ENCODE measurements at regions not wholly inside any gene's neighbourhood (a gene's known extent, or its start where the extent isn't known, plus 50 kb on each side); places are given as distances from the start of the nearest gene placed in this dataset.
"Not testable (repeated sequence)": the region's sequence is repeated elsewhere in the genome, so short reads cannot be mapped to it uniquely, and the experiment has no call there.

DNA sequence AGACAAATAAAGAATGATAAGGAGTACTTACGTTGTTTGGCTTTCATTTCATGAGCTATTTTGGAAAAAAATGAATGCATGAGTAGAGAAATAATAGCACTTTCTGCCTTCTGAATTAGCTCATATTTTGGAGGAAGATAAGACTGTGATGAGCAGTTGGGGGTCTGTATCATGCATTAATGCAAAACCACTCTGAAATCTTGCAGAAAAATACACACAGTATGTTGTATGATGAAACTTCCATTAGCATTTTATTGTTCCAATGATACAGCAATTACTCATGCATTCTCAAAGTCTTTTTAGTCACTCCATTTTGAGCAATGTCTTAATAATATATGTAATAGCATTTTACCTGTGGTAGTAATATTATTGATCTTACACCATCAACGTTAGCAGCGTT is 571.0 kb downstream of the CDH8 start:
- no peak for DNase-seq (ENCODE audit: low read depth, low spot score)
- H3K4me3 ChIP-seq (ENCODE audit: low read length), result no peak overlapping the region

- no peak overlapping the region for H3K4me3 ChIP-seq (ENCODE audit: low read length)
These were observed 576.2 kb downstream of the CDH8 start for GRCh38 chr16:61460020-61460419.

GRCh38 chr16:61435346-61435745 is 600.9 kb downstream of the CDH8 start:
- H3K4me3 ChIP-seq (ENCODE audit: low read length), result no peak overlapping the region
- DNase-seq (ENCODE audit: low read depth, low spot score), result no peak

More at GRCh38 chr16:61460020-61460419, 576.2 kb downstream of the CDH8 start:
- no peak for DNase-seq (ENCODE audit: low read depth, low spot score)

- H3K4me3 ChIP-seq (ENCODE audit: low read length), result no peak overlapping the region
- no peak for DNase-seq (ENCODE audit: low read depth, low spot score)
These were observed 603.8 kb downstream of the CDH8 start for GRCh38 chr16:61432421-61432820.

GRCh38 chr16:61421111-61421510 is 615.1 kb downstream of the CDH8 start:
- DNase-seq (ENCODE audit: low read depth, low spot score), result no peak
- H3K4me3 ChIP-seq (ENCODE audit: low read length), result no peak overlapping the region

GRCh38 chr16:61419791-61420190 is 616.4 kb downstream of the CDH8 start:
- H3K4me3 ChIP-seq (ENCODE audit: low read length), result no peak overlapping the region
- DNase-seq (ENCODE audit: low read depth, low spot score), result no peak

- H3K4me3 ChIP-seq (ENCODE audit: low read length); DNase-seq (ENCODE audit: low read depth, low spot score): not testable (repeated sequence)
These were observed 617.4 kb downstream of the CDH8 start for GRCh38 chr16:61418802-61419201.

- no peak for DNase-seq (ENCODE audit: low read depth, low spot score)
- no peak overlapping the region for H3K4me3 ChIP-seq (ENCODE audit: low read length)
These were observed 621.1 kb downstream of the CDH8 start for GRCh38 chr16:61415126-61415525.

GRCh38 chr16:61413021-61413420 is 623.2 kb downstream of the CDH8 start:
- no peak overlapping the region for H3K4me3 ChIP-seq (ENCODE audit: low read length)
- no peak for DNase-seq (ENCODE audit: low read depth, low spot score)

GRCh38 chr16:61412562-61412961 is 623.7 kb downstream of the CDH8 start:
- no peak overlapping the region for H3K4me3 ChIP-seq (ENCODE audit: low read length)
- DNase-seq (ENCODE audit: low read depth, low spot score), result no peak

DNA sequence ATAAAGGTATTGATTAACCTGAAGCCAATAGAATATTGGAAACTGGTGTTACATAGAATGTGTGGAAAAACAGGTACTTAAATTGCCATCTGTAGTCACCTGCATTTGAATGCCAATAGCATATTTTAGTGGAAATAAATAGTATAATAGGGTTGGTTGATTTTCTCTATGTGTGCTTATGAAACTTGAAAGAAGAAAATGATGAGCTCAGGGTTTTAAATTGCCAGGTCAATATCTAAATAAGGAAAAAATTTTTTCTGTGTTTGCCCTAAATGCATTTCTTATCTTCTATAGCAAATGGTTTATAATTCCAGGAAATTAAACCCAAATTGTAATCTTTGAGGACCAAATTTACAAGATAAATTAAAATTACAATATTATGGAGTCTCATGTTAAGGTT is 626.6 kb downstream of the CDH8 start:
- DNase-seq (ENCODE audit: low read depth, low spot score), result no peak
- H3K4me3 ChIP-seq (ENCODE audit: low read length), result no peak overlapping the region

DNA sequence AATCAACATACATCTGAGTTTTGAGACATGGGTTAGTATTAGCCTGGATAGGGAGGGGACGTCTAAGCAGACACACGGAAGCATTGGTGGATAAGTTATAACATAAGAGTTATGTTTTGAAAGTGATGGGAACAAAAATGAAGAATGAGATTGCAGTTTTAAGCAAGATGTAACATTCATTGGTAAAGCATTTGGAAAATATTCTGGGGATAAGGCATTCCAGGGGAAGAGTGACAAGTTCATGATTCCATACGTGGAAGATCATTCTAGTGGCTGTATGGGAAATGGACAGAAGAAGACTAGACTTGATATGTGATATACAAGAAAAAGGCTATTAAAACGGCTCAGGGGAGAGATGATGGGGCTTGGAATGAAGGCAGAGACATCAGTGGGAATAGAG is 632.9 kb downstream of the CDH8 start:
- DNase-seq (ENCODE audit: low read depth, low spot score), result no peak
- no peak overlapping the region for H3K4me3 ChIP-seq (ENCODE audit: low read length)

- H3K4me3 ChIP-seq (ENCODE audit: low read length), result no peak overlapping the region
- no peak for DNase-seq (ENCODE audit: low read depth, low spot score)
These were observed 644.3 kb downstream of the CDH8 start for GRCh38 chr16:61391896-61392295.

DNA sequence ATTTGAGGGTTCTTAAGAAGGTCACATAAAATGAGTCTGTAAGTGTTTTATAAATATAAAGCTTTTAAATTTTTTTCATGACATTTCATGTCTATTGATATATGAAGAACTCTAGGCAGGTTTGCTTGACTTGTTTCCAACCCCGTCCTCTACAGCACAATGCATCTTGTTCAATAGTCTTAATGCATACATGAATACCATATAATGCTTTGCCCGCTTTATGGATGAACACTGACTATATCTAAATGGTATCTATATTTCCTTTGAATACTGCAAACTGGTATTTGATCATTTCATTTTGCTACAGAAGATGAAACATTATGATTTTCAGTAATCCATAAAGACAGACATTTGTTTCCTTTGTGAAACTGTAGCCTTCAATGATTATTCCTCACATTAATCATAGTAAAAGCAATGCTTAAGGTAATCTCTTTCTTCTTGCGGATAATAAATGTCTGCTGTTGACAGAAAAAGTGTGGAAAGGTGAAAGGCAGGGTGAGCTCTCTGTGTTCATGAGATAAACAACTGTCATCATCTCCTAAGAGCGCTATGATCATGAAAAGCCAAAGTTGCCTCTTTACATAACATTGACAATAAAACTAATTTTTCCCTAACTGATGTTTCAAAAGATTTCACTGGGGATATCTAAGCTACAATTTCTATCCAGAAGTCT is 645.1 kb downstream of the CDH8 start:
- no peak for DNase-seq (ENCODE audit: low read depth, low spot score)
- no peak overlapping the region for H3K4me3 ChIP-seq (ENCODE audit: low read length)

GRCh38 chr16:61385392-61386071 is 650.7 kb downstream of the CDH8 start:
- no peak for DNase-seq (ENCODE audit: low read depth, low spot score)
- no peak overlapping the region for H3K4me3 ChIP-seq (ENCODE audit: low read length)

DNA sequence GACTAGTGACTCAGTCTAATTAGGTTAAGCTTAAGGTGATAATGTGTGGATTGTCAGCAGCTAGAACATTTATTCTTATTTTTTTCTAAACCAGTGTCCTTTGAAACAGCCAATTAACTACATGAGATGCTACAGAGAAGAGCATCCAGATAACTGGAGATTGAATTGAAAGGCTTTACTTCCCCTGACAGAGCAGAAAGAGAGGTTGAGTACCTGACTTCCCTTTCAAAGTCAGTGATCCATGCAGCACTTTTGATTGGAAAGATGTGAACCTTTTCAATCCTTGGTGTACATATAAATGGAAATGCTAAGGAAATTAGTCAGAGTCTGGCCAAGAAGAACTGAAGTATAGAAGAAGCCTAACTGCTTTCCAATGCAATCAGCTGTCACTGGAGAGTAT is 653.8 kb downstream of the CDH8 start:
- no peak overlapping the region for H3K4me3 ChIP-seq (ENCODE audit: low read length)
- DNase-seq (ENCODE audit: low read depth, low spot score), result no peak

GRCh38 chr16:61379311-61379710 is 656.9 kb downstream of the CDH8 start:
- no peak for DNase-seq (ENCODE audit: low read depth, low spot score)
- no peak overlapping the region for H3K4me3 ChIP-seq (ENCODE audit: low read length)

DNA sequence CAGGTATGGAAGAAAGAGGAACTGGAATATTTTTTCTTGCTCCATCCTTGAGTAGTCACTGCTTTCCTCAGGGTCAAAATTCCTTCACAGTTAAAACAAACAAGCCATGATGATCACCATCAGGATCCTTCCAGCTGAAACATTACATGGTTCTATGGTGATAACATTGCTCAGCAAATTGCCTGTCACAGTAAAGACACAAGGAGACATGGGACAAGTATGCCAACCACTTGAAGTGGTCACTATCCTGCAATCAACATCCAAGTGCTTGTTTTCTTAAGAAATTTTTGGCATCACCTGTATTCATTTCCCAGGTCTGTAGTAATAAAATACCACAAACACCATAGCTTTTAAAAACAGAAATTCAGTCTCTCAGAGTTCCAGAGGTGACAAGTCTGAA is 662.2 kb downstream of the CDH8 start:
- H3K4me3 ChIP-seq (ENCODE audit: low read length), result no peak overlapping the region
- no peak for DNase-seq (ENCODE audit: low read depth, low spot score)

GRCh38 chr16:61371881-61372280 is 664.4 kb downstream of the CDH8 start:
- DNase-seq (ENCODE audit: low read depth, low spot score), result no peak
- H3K4me3 ChIP-seq (ENCODE audit: low read length), result no peak overlapping the region

DNA sequence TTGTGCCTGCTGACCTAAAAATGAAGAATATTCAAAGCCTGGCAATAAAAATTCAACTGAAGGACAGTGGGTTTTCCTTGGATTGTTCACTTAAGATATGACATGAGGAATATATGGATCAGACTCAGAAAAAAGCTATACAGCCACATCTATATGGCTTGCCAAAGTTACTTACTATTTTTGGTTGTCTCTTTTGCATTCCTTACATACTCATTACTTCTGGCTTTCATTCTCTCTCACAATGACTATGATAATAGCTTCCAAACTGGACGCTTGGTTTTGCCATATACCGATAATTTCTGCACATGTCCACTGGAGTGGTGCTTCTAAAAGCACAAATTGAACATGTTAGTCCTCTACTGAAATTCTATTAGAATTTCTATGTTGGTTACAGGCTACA is 664.9 kb downstream of the CDH8 start:
- DNase-seq (ENCODE audit: low read depth, low spot score), result no peak
- no peak overlapping the region for H3K4me3 ChIP-seq (ENCODE audit: low read length)

GRCh38 chr16:61370564-61370963 is 665.7 kb downstream of the CDH8 start:
- DNase-seq (ENCODE audit: low read depth, low spot score), result no peak
- no peak overlapping the region for H3K4me3 ChIP-seq (ENCODE audit: low read length)

Data from Jurkat, Clone E6-1 (cell line).